Stomach (tissue), 4 donors: ENCODE measurements at regions not wholly inside any gene's neighbourhood (a gene's known extent, or its start where the extent isn't known, plus 50 kb on each side); places are given as distances from the start of the nearest gene placed in this dataset.

ENCODE experiments used
- POLR2AphosphoS5 ChIP-seq, 3 donors: sonication (generic); formaldehyde crosslinking; IDR thresholded peaks; one replicate each; pipeline ENCODE4 v1.6.1; 2016; ENCODE audit warnings: antibody characterized with exemption in 3 of 3
- TF ChIP-seq, protein P1 (sequence below), 7 experiments: fragments of 450-650 bp in 4 of 7; fragments of 200-600 bp in 3 of 7; sonication (generic) in 3 of 7; IDR thresholded peaks; one replicate each; pipeline ENCODE4 v1.5.1; 2016 to 2019; ENCODE audit warnings: antibody characterized with exemption in 7 of 7, control low read depth in 2 of 7, mild to moderate bottlenecking in 1 of 7

DNA sequence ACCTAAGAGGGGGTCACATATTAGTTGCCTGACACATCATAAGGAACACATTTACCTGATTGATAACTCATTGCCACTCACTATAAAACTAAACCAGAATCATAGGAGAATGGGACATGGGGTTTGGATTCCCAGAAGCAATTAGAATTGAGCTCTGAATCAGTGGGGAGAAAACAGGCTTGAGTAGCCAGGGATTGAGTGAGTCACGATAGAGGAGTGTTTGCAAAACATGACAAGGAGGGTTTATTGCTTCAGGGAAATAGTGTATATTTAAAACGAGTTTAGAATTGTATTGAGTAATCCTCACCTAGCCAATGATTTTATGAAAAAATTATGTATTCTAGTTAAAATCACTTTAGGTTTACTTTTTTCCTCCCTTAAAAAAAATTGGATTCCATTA lies 101.1 kb upstream of the THRB start:
- TF ChIP-seq, protein P1, sequence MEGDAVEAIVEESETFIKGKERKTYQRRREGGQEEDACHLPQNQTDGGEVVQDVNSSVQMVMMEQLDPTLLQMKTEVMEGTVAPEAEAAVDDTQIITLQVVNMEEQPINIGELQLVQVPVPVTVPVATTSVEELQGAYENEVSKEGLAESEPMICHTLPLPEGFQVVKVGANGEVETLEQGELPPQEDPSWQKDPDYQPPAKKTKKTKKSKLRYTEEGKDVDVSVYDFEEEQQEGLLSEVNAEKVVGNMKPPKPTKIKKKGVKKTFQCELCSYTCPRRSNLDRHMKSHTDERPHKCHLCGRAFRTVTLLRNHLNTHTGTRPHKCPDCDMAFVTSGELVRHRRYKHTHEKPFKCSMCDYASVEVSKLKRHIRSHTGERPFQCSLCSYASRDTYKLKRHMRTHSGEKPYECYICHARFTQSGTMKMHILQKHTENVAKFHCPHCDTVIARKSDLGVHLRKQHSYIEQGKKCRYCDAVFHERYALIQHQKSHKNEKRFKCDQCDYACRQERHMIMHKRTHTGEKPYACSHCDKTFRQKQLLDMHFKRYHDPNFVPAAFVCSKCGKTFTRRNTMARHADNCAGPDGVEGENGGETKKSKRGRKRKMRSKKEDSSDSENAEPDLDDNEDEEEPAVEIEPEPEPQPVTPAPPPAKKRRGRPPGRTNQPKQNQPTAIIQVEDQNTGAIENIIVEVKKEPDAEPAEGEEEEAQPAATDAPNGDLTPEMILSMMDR (IDR thresholded peaks at IDR 0.05): no peak
- TF ChIP-seq POLR2AphosphoS5 (IDR thresholded peaks at IDR 0.05): no peak
